Keratinocyte (primary cell): ENCODE measurements at regions not wholly inside any gene's neighbourhood (a gene's known extent, or its start where the extent isn't known, plus 50 kb on each side); places are given as distances from the start of the nearest gene placed in this dataset.

Experiments
- CTCF ChIP-seq, 3 experiments: IDR thresholded peaks in 1 of 3; conservative IDR thresholded peaks in 1 of 3; optimal IDR thresholded peaks in 1 of 3; 2 replicates in 2 of 3; 3 replicates in 1 of 3; pipeline versions ENCODE3 to v1.5.1; 2011; ENCODE audit warnings: low read length in 3 of 3, mild to moderate bottlenecking in 3 of 3, moderate library complexity in 2 of 3, control low read depth in 1 of 3, inconsistent platforms in 1 of 3; ENCODE audit not compliant: insufficient read depth in 2 of 3; ENCODE audit errors: extremely low read depth in 1 of 3
- EZH2 ChIP-seq: IDR thresholded peaks from one replicate; pipeline ENCODE4 v1.6.1; 2012; ENCODE audit warnings: inconsistent platforms, mild to moderate bottlenecking, low read length, moderate library complexity

- no peak for TF ChIP-seq CTCF (optimal IDR thresholded peaks at IDR 0.05 in 1 of 3, IDR thresholded peaks at IDR 0.05 in 1 of 3, conservative IDR thresholded peaks at IDR 0.05 in 1 of 3; ENCODE audit: extremely low read depth in 1 of 3, insufficient read depth in 2 of 3, low read length in 3 of 3)
- TF ChIP-seq EZH2, result no peak
These were observed 67.4 kb upstream of the ARHGAP24 start for GRCh38 chr4:85407546-85407945.
